NOMO-1 treated with DMSO at 0.1 percent for 48 hours (cell line): ENCODE measurements at regions not wholly inside any gene's neighbourhood (a gene's known extent, or its start where the extent isn't known, plus 50 kb on each side); places are given as distances from the start of the nearest gene placed in this dataset.
A peak's percentile ranks its signal among the peaks of the same experiment; 100 is the strongest.
"Not testable (repeated sequence)": the region's sequence is repeated elsewhere in the genome, so short reads cannot be mapped to it uniquely, and the experiment has no call there.

ENCODE experiments used
- DNase-seq: peaks from one replicate; lab custom pipeline; 2025; ENCODE audit not compliant: unreplicated experiment; lab: John Stamatoyannopoulos, UW

GRCh38 chrX:146994163-146994562 lies 179.6 kb upstream of the CXorf51A start:
- DNase-seq: no peak

- DNase-seq: no peak
These were observed 158.7 kb upstream of the CXorf51A start for GRCh38 chrX:146973283-146973682.

- no peak for DNase-seq
These were observed 152.8 kb upstream of the CXorf51A start for GRCh38 chrX:146967306-146967705.

GRCh38 chrX:146956760-146957159 lies 142.2 kb upstream of the CXorf51A start:
- no peak for DNase-seq

GRCh38 chrX:146934256-146934655 lies 119.7 kb upstream of the CXorf51A start:
- DNase-seq: peak; percentile 19

GRCh38 chrX:146932997-146933396 lies 118.5 kb upstream of the CXorf51A start:
- not testable (repeated sequence) for DNase-seq

GRCh38 chrX:146921204-146921603 lies 106.7 kb upstream of the CXorf51A start:
- DNase-seq: no peak

GRCh38 chrX:146907391-146908240 lies 93.1 kb upstream of the CXorf51A start:
- DNase-seq: no peak

- DNase-seq: no peak
These were observed 91.6 kb upstream of the CXorf51A start for GRCh38 chrX:146906166-146906565.

- DNase-seq: no peak
These were observed 72.5 kb upstream of the CXorf51A start for GRCh38 chrX:146887020-146887419.

- DNase-seq: no peak
These were observed 67.0 kb upstream of the CXorf51A start for GRCh38 chrX:146881521-146881920.

- not testable (repeated sequence) for DNase-seq
These were observed 52.3 kb upstream of the CXorf51A start for GRCh38 chrX:146866846-146867245.

- not testable (repeated sequence) for DNase-seq
These were observed 51.2 kb upstream of the CXorf51A start for GRCh38 chrX:146865734-146866133.
